Activated CD8-positive, alpha-beta T cell treated with anti-CD3 and anti-CD28 coated beads for 36 hours (primary cell): ENCODE measurements at regions not wholly inside any gene's neighbourhood (a gene's known extent, or its start where the extent isn't known, plus 50 kb on each side); places are given as distances from the start of the nearest gene placed in this dataset.
A peak's percentile ranks its signal among the peaks of the same experiment; 100 is the strongest.

Experiments used
- ATAC-seq: fragments of 200-7000 bp; cut with Tn5 transposase; one replicate; pipeline ENCODE4 v1.10.0; 2021; ENCODE audit warnings: mild to moderate bottlenecking, moderate library complexity
- CTCF ChIA-PET: fragments of 350-600 bp; sonication (Branson Sonifier 250); formaldehyde crosslinking; loops from one replicate; lab custom pipeline; 2021; ENCODE audit warnings: antibody characterized with exemption; lab: Charles Lee
- POLR2A ChIA-PET: fragments of 350-600 bp; sonication (Branson Sonifier 250); formaldehyde crosslinking; loops from one replicate; lab custom pipeline; 2021; ENCODE audit warnings: antibody characterized with exemption; lab: Charles Lee
- DNase-seq: peaks from one replicate; pipeline ENCODE4 v3.0.0-alpha.2; 2020
- H3K27ac Mint-ChIP-seq: one replicate; pipeline ENCODE4 v1.8.0; 2021; ENCODE audit warnings: mild to moderate bottlenecking, mixed read lengths
- H3K27me3 Mint-ChIP-seq: one replicate; pipeline ENCODE4 v1.8.0; 2021; ENCODE audit warnings: mixed read lengths
- H3K36me3 Mint-ChIP-seq: one replicate; pipeline ENCODE4 v1.8.0; 2021; ENCODE audit warnings: low read depth, mixed read lengths
- H3K4me1 Mint-ChIP-seq: one replicate; pipeline ENCODE4 v1.8.0; 2021; ENCODE audit warnings: low read depth, mixed read lengths
- H3K4me3 Mint-ChIP-seq: one replicate; pipeline ENCODE4 v1.8.0; 2021; ENCODE audit warnings: mild to moderate bottlenecking, moderate library complexity, mixed read lengths
- H3K9me3 Mint-ChIP-seq: one replicate; pipeline ENCODE4 v1.8.0; 2021; ENCODE audit warnings: mixed read lengths
- CTCF ChIP-seq: fragments of 200-600 bp; IDR thresholded peaks from one replicate; pipeline ENCODE4 v1.8.0; 2022; ENCODE audit warnings: antibody characterized with exemption, mild to moderate bottlenecking
- intact Hi-C: fragments of 100-400 bp; cut with micrococcal nuclease; formaldehyde crosslinking; loops from one replicate; pipeline ENCODE4 v1.10.0; 2022

- Mint-ChIP-seq H3K27ac (no peak overlapping the region), H3K27me3 (no peaks in the 10 kb centered on the region), H3K36me3 (peaks cover 5% of the 10 kb centered on the region), H3K9me3 (peaks cover 4% of the 10 kb centered on the region), H3K4me1 (peaks cover 59% of the 10 kb centered on the region), H3K4me3 (no peak overlapping the region)
- intact Hi-C loops: loop anchor here (5.0 to 10.0 kb wide), 2 partner anchors 90 to 93 kb away; no protein-coding TSS in a partner anchor
- ChIA-PET CTCF (interaction anchor here (1.5 kb wide), 1 partner anchor 162 kb away, joined by 3 read pairs; no protein-coding TSS in a partner anchor), POLR2A (no interaction called here)
- ATAC-seq: no peak
- no peak for DNase-seq
- TF ChIP-seq CTCF: no peak
Measured at GRCh38 chr12:89857652-89858274, 149.1 kb upstream of the ATP2B1 start.

- POLR2A ChIA-PET: interaction anchor here (1.4 kb wide), 1 partner anchor 147 kb away, joined by 6 read pairs; the partner anchor contains the start of gene ATP2B1
- Mint-ChIP-seq H3K27me3 (no peaks in the 10 kb centered on the region), H3K36me3 (peaks cover 3% of the 10 kb centered on the region), H3K9me3 (peaks cover 2% of the 10 kb centered on the region), H3K4me1 (peaks cover 48% of the 10 kb centered on the region), H3K4me3 (no peak overlapping the region), H3K27ac (peak overlapping the region; percentile 58)
- ATAC-seq (peak; percentile 93), DNase-seq (peak; percentile 13)
- CTCF ChIA-PET: interaction anchor here (1.2 to 1.5 kb wide), 3 partner anchors 94 to 313 kb away, joined by 3 read pairs; no protein-coding TSS in a partner anchor
- TF ChIP-seq CTCF: no peak
- intact Hi-C loops: loop anchor here (5.0 to 10.0 kb wide), 2 partner anchors 91 to 92 kb away; no protein-coding TSS in a partner anchor
Measured at GRCh38 chr12:89856431-89856830, 147.8 kb upstream of the ATP2B1 start.

- no peak for TF ChIP-seq CTCF
- DNase-seq: no peak
- intact Hi-C loops: no loop called here
- no peaks in the 10 kb centered on the region for H3K9me3 Mint-ChIP-seq
- no peak for ATAC-seq
- no peak overlapping the region for H3K27ac Mint-ChIP-seq
- POLR2A ChIA-PET: no interaction called here
- no peaks in the 10 kb centered on the region for H3K36me3 Mint-ChIP-seq
- no peaks in the 10 kb centered on the region for H3K27me3 Mint-ChIP-seq
- CTCF ChIA-PET: interaction anchor here (0.9 kb wide), 1 partner anchor 102 kb away, joined by 3 read pairs; no protein-coding TSS in a partner anchor
- no peak overlapping the region for H3K4me3 Mint-ChIP-seq
- peaks cover 3% of the 10 kb centered on the region for H3K4me1 Mint-ChIP-seq
Measured at GRCh38 chr12:89848732-89849131, 140.1 kb upstream of the ATP2B1 start.

GRCh38 chr12:89846473-89847055 lies 137.9 kb upstream of the ATP2B1 start:
- intact Hi-C loops: no loop called here
- ATAC-seq: no peak
- TF ChIP-seq CTCF: no peak
- Mint-ChIP-seq H3K36me3 (no peaks in the 10 kb centered on the region), H3K27ac (no peak overlapping the region), H3K9me3 (no peaks in the 10 kb centered on the region), H3K27me3 (no peaks in the 10 kb centered on the region), H3K4me1 (peaks cover 3% of the 10 kb centered on the region), H3K4me3 (no peak overlapping the region)
- no peak for DNase-seq
- ChIA-PET CTCF (no interaction called here), POLR2A (no interaction called here)

GRCh38 chr12:89845767-89846166 lies 137.1 kb upstream of the ATP2B1 start:
- TF ChIP-seq CTCF: no peak
- POLR2A ChIA-PET: no interaction called here
- H3K36me3 Mint-ChIP-seq: no peaks in the 10 kb centered on the region
- peaks cover 3% of the 10 kb centered on the region for H3K4me1 Mint-ChIP-seq
- CTCF ChIA-PET: no interaction called here
- DNase-seq (no peak), ATAC-seq (no peak)
- H3K27me3 Mint-ChIP-seq: no peaks in the 10 kb centered on the region
- no peak overlapping the region for H3K4me3 Mint-ChIP-seq
- H3K9me3 Mint-ChIP-seq: no peaks in the 10 kb centered on the region
- intact Hi-C loops: no loop called here
- H3K27ac Mint-ChIP-seq: no peak overlapping the region
